Ishikawa (cell line): ENCODE measurements at regions not wholly inside any gene's neighbourhood (a gene's known extent, or its start where the extent isn't known, plus 50 kb on each side); places are given as distances from the start of the nearest gene placed in this dataset.

Source experiments
- EGR1 ChIP-seq: IDR thresholded peaks from 2 replicates; pipeline ENCODE4 v1.6.1; 2012
- EP300 ChIP-seq: IDR thresholded peaks from 2 replicates; pipeline ENCODE4 v1.6.1; 2012; ENCODE audit warnings: borderline replicate concordance
- FOXM1 ChIP-seq: IDR thresholded peaks from 2 replicates; pipeline ENCODE4 v1.6.1; 2012; ENCODE audit warnings: low read depth, borderline replicate concordance
- TAF1 ChIP-seq: IDR thresholded peaks from 2 replicates; pipeline ENCODE4 v1.6.1; 2012; ENCODE audit warnings: low read depth, mild to moderate bottlenecking
- TF ChIP-seq, protein P1 (sequence below): IDR thresholded peaks from 2 replicates; pipeline ENCODE4 v1.6.1; 2012
- TF ChIP-seq, protein P2 (sequence below): IDR thresholded peaks from 2 replicates; pipeline ENCODE4 v1.6.1; 2012; ENCODE audit warnings: low read depth, mild to moderate bottlenecking

DNA sequence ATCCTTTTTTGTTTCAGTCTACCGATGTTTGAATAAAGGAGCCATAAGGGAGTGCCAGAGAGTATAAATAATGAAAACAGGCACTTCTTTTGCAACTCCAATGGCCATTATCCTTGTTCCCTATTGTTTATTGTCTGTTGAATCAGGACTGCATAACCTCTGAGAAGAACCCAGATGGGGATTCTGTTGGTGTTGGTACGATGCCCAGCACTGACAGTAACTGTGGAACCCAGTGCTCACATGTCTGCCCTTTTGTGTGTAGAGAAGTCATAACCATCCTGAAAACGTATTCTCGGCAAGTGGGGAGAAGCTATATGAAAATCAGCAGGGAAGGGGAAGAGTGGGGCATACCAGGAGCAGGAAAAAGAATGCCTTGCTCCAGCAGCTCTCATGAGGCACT is 195.1 kb upstream of the EDNRA start:
- TF ChIP-seq EGR1 = no peak
- TF ChIP-seq FOXM1 = no peak
- TF ChIP-seq, protein P1, sequence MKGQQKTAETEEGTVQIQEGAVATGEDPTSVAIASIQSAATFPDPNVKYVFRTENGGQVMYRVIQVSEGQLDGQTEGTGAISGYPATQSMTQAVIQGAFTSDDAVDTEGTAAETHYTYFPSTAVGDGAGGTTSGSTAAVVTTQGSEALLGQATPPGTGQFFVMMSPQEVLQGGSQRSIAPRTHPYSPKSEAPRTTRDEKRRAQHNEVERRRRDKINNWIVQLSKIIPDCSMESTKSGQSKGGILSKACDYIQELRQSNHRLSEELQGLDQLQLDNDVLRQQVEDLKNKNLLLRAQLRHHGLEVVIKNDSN = no peak
- TF ChIP-seq, protein P2, sequence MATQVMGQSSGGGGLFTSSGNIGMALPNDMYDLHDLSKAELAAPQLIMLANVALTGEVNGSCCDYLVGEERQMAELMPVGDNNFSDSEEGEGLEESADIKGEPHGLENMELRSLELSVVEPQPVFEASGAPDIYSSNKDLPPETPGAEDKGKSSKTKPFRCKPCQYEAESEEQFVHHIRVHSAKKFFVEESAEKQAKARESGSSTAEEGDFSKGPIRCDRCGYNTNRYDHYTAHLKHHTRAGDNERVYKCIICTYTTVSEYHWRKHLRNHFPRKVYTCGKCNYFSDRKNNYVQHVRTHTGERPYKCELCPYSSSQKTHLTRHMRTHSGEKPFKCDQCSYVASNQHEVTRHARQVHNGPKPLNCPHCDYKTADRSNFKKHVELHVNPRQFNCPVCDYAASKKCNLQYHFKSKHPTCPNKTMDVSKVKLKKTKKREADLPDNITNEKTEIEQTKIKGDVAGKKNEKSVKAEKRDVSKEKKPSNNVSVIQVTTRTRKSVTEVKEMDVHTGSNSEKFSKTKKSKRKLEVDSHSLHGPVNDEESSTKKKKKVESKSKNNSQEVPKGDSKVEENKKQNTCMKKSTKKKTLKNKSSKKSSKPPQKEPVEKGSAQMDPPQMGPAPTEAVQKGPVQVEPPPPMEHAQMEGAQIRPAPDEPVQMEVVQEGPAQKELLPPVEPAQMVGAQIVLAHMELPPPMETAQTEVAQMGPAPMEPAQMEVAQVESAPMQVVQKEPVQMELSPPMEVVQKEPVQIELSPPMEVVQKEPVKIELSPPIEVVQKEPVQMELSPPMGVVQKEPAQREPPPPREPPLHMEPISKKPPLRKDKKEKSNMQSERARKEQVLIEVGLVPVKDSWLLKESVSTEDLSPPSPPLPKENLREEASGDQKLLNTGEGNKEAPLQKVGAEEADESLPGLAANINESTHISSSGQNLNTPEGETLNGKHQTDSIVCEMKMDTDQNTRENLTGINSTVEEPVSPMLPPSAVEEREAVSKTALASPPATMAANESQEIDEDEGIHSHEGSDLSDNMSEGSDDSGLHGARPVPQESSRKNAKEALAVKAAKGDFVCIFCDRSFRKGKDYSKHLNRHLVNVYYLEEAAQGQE = no peak
- TF ChIP-seq TAF1 = no peak
- no peak for TF ChIP-seq EP300
